Right atrium auricular region (tissue), 2 donors: ENCODE measurements at regions not wholly inside any gene's neighbourhood (a gene's known extent, or its start where the extent isn't known, plus 50 kb on each side); places are given as distances from the start of the nearest gene placed in this dataset.

Source experiments
- DNase-seq: peaks from one replicate; pipeline ENCODE4 v3.0.0-alpha.2; 2019; ENCODE audit warnings: low spot score
- H3K27ac ChIP-seq, 2 donors: fragments of 200-600 bp; sonication (generic); 1 replicate in 1 of 2; 2 replicates in 1 of 2; pipeline ENCODE4 v1.5.1; 2016 to 2019
- H3K27me3 ChIP-seq, 2 donors: fragments of 200-600 bp; sonication (generic); one replicate each; pipeline versions ENCODE4 v1.5.1 to v1.6.0; 2017 to 2019
- H3K36me3 ChIP-seq: fragments of 200-600 bp; sonication (generic); one replicate; pipeline ENCODE4 v1.5.1; 2016
- H3K4me1 ChIP-seq, 2 donors: fragments of 200-600 bp; sonication (generic); one replicate each; pipeline versions ENCODE4 v1.5.1 to v1.6.0; 2017 to 2019
- H3K4me3 ChIP-seq, 2 donors: fragments of 200-600 bp; sonication (generic); 1 replicate in 1 of 2; 2 replicates in 1 of 2; pipeline ENCODE4 v1.5.1; 2017 to 2019; ENCODE audit warnings: mild to moderate bottlenecking in 1 of 2, moderate library complexity in 1 of 2
- H3K9me3 ChIP-seq, 2 donors: fragments of 200-600 bp; sonication (generic); one replicate each; pipeline ENCODE4 v1.5.1; 2019
- TF ChIP-seq, protein P1 (sequence below), 2 donors: fragments of 200-600 bp; sonication (generic); IDR thresholded peaks; one replicate each; pipeline ENCODE4 v1.5.1; 2019; ENCODE audit warnings: antibody characterized with exemption in 2 of 2

DNA sequence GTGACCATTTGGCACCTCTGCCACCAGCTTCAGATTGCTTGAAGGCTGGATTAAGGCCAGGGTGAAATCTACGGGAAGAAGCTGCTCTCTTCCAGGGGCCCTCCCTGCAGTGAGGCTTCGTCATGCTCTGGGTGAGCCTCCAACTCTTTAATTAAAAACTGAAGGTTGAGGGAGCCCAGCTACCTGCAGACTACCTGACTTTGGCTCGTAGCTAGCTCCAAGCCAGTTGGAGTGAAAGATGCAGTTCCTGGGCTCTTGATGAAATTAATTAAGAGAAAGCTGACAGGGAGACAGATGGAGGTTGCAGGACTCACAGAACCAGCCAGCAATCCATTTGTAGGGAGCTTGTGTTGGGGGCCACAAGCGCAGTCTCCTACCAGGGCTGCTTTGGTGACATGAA is 168.5 kb upstream of the SFSWAP start:
- Histone ChIP-seq H3K36me3 (no peaks in the 10 kb centered on the region), H3K4me3 (no peak overlapping the region), H3K9me3 (no peaks in the 10 kb centered on the region), H3K27ac (no peak overlapping the region), H3K27me3 (no peaks in the 10 kb centered on the region), H3K4me1 (no peaks in the 10 kb centered on the region)
- TF ChIP-seq, protein P1, sequence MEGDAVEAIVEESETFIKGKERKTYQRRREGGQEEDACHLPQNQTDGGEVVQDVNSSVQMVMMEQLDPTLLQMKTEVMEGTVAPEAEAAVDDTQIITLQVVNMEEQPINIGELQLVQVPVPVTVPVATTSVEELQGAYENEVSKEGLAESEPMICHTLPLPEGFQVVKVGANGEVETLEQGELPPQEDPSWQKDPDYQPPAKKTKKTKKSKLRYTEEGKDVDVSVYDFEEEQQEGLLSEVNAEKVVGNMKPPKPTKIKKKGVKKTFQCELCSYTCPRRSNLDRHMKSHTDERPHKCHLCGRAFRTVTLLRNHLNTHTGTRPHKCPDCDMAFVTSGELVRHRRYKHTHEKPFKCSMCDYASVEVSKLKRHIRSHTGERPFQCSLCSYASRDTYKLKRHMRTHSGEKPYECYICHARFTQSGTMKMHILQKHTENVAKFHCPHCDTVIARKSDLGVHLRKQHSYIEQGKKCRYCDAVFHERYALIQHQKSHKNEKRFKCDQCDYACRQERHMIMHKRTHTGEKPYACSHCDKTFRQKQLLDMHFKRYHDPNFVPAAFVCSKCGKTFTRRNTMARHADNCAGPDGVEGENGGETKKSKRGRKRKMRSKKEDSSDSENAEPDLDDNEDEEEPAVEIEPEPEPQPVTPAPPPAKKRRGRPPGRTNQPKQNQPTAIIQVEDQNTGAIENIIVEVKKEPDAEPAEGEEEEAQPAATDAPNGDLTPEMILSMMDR (IDR thresholded peaks at IDR 0.05): no peak
- no peak for DNase-seq

DNA sequence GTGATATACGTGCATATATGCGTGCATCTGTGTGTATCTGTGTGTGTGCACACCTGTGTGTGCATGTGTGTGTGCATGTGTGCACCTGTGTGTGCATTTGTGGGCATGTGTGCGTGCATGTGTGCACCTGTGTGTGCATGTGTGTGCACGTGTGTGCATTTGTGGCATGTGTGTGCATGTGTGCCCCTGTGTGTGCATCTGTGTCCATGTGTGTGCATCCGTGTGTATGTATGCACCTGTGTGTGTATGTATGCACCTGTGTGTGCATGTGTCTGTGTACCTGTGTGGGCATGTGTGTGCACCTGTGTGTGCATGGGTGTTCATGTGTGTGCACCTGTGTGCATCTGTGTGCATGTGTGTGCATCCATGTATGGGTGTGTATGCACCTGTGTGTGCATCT is 167.8 kb upstream of the SFSWAP start:
- DNase-seq: no peak
- TF ChIP-seq, protein P1 (IDR thresholded peaks at IDR 0.05): no peak
- Histone ChIP-seq H3K27me3 (no peaks in the 10 kb centered on the region), H3K36me3 (no peaks in the 10 kb centered on the region), H3K4me3 (no peak overlapping the region), H3K27ac (no peak overlapping the region), H3K9me3 (no peaks in the 10 kb centered on the region), H3K4me1 (no peaks in the 10 kb centered on the region)

DNA sequence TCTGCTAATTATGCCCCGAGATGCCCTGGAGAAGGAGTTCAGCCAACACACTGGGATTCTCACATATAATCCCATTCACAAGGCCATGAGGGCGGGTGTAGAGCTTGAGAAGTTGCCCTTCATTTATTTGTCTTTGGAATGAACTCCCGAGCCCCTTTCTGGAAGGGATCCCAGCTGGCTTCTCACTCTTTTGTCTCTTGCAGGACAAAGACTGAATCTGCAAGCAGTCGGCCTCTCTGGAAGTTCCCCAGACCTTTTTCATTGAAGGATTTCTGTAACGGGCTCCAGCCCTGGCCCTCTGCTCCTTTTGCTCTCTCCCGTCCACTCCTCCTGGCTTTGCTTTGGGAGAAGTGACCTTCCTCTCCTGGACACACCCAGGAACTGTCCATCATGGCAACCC is 163.3 kb upstream of the SFSWAP start:
- no peak for DNase-seq
- Histone ChIP-seq H3K36me3 (no peaks in the 10 kb centered on the region), H3K27ac (no peak overlapping the region), H3K27me3 (no peaks in the 10 kb centered on the region), H3K4me1 (no peaks in the 10 kb centered on the region), H3K9me3 (no peaks in the 10 kb centered on the region), H3K4me3 (no peak overlapping the region)
- TF ChIP-seq, protein P1 (IDR thresholded peaks at IDR 0.05): no peak

DNA sequence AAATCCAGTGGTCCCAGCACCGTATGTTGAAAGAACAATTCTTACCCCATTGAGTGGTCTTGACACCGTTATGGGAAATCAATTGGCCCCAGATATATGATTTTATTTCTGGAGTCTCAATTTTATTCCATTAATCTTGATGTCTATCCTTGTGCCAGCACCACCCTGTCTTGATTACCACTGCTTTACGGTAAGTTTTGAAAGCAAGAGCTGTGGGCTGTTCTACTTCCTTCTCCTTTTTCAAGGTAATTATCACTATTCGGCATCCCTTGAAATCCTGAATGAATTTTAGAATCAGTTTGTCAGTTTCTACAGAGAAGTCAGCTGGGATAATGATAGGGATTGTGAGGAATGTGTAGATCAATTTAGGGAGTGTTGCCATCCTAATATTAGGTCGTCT is 160.8 kb upstream of the SFSWAP start:
- H3K36me3 ChIP-seq: no peaks in the 10 kb centered on the region
- H3K4me1 ChIP-seq: no peaks in the 10 kb centered on the region
- no peak overlapping the region for H3K27ac ChIP-seq
- no peaks in the 10 kb centered on the region for H3K27me3 ChIP-seq
- no peak for DNase-seq
- H3K9me3 ChIP-seq: no peaks in the 10 kb centered on the region
- no peak overlapping the region for H3K4me3 ChIP-seq
- TF ChIP-seq, protein P1 (IDR thresholded peaks at IDR 0.05): no peak

GRCh38 chr12:131551675-131552491 is 159.0 kb upstream of the SFSWAP start:
- no peaks in the 10 kb centered on the region for H3K9me3 ChIP-seq
- no peaks in the 10 kb centered on the region for H3K4me1 ChIP-seq
- H3K27ac ChIP-seq: no peak overlapping the region
- TF ChIP-seq, protein P1 (IDR thresholded peaks at IDR 0.05): no peak
- DNase-seq: no peak
- H3K36me3 ChIP-seq: no peaks in the 10 kb centered on the region
- no peak overlapping the region for H3K4me3 ChIP-seq
- H3K27me3 ChIP-seq: no peaks in the 10 kb centered on the region

- Histone ChIP-seq H3K27ac (no peak overlapping the region), H3K9me3 (no peaks in the 10 kb centered on the region), H3K27me3 (no peaks in the 10 kb centered on the region), H3K36me3 (no peaks in the 10 kb centered on the region), H3K4me1 (no peaks in the 10 kb centered on the region), H3K4me3 (no peak overlapping the region)
- DNase-seq: no peak
- TF ChIP-seq, protein P1 (IDR thresholded peaks at IDR 0.05): no peak
Measured at GRCh38 chr12:131552492-131552863, 158.4 kb upstream of the SFSWAP start.
